ENCODE measurements at regions not wholly inside any gene's neighbourhood (a gene's known extent, or its start where the extent isn't known, plus 50 kb on each side); places are given as distances from the start of the nearest gene placed in this dataset.

GRCh38 chr12:111174251-111174960, 194.5 kb downstream of the PHETA1 start:
- no peak for TF ChIP-seq POLR2A (IDR thresholded peaks at IDR 0.05)
- TF ChIP-seq CTCF (IDR thresholded peaks at IDR 0.05) = peak in 1 of 5 experiments; percentile 28
- no peak for TF ChIP-seq EP300 (IDR thresholded peaks at IDR 0.05)
